Neural cell (in vitro differentiated cells): ENCODE measurements at regions not wholly inside any gene's neighbourhood (a gene's known extent, or its start where the extent isn't known, plus 50 kb on each side); places are given as distances from the start of the nearest gene placed in this dataset.

Experiments used
- EP300 ChIP-seq: fragments of 450-650 bp; conservative IDR thresholded peaks from 2 replicates; pipeline ENCODE4 v1.6.1; 2014; ENCODE audit warnings: antibody characterized with exemption, mild to moderate bottlenecking, moderate library complexity; ENCODE audit not compliant: poor library complexity, severe bottlenecking
- EZH2 ChIP-seq: fragments of 200-600, 300-800 bp; shearing (Covaris generic), sonication (generic); IDR thresholded peaks from 2 replicates; pipeline ENCODE4 v1.6.1; 2014; ENCODE audit warnings: antibody characterized with exemption, low read length, borderline replicate concordance, mild to moderate bottlenecking; ENCODE audit not compliant: insufficient read depth, poor library complexity, severe bottlenecking
- POLR2AphosphoS5 ChIP-seq: IDR thresholded peaks from 2 replicates; pipeline ENCODE4 v1.6.1; 2012
- RAD21 ChIP-seq: fragments of 450-650 bp; conservative IDR thresholded peaks from 2 replicates; pipeline ENCODE4 v1.6.1; 2014; ENCODE audit warnings: antibody characterized with exemption, mild to moderate bottlenecking, moderate library complexity
- TAF1 ChIP-seq: IDR thresholded peaks from 2 replicates; pipeline ENCODE4 v1.6.1; 2012; ENCODE audit warnings: low read depth
- TF ChIP-seq, protein P1 (sequence below): fragments of 450-650 bp; IDR thresholded peaks from 2 replicates; pipeline ENCODE4 v1.5.1; 2014; ENCODE audit warnings: antibody characterized with exemption, mild to moderate bottlenecking, moderate library complexity; ENCODE audit not compliant: poor library complexity, severe bottlenecking
- TF ChIP-seq, protein P2 (sequence below): IDR thresholded peaks from 2 replicates; pipeline ENCODE4 v1.6.1; 2012; ENCODE audit warnings: borderline replicate concordance

DNA sequence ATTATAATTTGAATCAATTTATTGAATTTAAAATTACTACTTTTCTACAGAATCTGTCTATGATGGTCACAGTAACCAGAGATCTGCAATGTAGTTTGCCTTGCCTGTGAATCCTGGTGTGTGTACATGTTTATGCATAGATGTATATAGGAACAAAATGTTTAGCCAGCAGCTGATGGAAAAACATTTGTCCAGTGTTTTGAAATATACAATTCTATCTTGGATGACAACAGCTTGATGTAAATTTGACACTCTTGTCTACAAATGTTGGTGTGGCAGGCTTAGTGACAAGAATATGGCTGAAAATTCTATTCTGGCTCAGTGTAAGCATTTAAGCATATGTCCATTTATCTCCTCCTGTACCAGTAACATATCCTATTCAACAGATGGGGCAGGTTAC lies 229.4 kb downstream of the RCHY1 start:
- TF ChIP-seq, protein P1, sequence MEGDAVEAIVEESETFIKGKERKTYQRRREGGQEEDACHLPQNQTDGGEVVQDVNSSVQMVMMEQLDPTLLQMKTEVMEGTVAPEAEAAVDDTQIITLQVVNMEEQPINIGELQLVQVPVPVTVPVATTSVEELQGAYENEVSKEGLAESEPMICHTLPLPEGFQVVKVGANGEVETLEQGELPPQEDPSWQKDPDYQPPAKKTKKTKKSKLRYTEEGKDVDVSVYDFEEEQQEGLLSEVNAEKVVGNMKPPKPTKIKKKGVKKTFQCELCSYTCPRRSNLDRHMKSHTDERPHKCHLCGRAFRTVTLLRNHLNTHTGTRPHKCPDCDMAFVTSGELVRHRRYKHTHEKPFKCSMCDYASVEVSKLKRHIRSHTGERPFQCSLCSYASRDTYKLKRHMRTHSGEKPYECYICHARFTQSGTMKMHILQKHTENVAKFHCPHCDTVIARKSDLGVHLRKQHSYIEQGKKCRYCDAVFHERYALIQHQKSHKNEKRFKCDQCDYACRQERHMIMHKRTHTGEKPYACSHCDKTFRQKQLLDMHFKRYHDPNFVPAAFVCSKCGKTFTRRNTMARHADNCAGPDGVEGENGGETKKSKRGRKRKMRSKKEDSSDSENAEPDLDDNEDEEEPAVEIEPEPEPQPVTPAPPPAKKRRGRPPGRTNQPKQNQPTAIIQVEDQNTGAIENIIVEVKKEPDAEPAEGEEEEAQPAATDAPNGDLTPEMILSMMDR, result no peak
- TF ChIP-seq POLR2AphosphoS5 (no peak), RAD21 (no peak), TAF1 (no peak), EZH2 (no peak), EP300 (no peak)
- TF ChIP-seq, protein P2, sequence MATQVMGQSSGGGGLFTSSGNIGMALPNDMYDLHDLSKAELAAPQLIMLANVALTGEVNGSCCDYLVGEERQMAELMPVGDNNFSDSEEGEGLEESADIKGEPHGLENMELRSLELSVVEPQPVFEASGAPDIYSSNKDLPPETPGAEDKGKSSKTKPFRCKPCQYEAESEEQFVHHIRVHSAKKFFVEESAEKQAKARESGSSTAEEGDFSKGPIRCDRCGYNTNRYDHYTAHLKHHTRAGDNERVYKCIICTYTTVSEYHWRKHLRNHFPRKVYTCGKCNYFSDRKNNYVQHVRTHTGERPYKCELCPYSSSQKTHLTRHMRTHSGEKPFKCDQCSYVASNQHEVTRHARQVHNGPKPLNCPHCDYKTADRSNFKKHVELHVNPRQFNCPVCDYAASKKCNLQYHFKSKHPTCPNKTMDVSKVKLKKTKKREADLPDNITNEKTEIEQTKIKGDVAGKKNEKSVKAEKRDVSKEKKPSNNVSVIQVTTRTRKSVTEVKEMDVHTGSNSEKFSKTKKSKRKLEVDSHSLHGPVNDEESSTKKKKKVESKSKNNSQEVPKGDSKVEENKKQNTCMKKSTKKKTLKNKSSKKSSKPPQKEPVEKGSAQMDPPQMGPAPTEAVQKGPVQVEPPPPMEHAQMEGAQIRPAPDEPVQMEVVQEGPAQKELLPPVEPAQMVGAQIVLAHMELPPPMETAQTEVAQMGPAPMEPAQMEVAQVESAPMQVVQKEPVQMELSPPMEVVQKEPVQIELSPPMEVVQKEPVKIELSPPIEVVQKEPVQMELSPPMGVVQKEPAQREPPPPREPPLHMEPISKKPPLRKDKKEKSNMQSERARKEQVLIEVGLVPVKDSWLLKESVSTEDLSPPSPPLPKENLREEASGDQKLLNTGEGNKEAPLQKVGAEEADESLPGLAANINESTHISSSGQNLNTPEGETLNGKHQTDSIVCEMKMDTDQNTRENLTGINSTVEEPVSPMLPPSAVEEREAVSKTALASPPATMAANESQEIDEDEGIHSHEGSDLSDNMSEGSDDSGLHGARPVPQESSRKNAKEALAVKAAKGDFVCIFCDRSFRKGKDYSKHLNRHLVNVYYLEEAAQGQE, result no peak
